CD4-positive, alpha-beta T cell treated with Interleukin-12 subunit alpha and Interleukin-12 subunit beta, for 1 hour (primary cell): ENCODE measurements at regions not wholly inside any gene's neighbourhood (a gene's known extent, or its start where the extent isn't known, plus 50 kb on each side); places are given as distances from the start of the nearest gene placed in this dataset.
"Not testable (repeated sequence)": the region's sequence is repeated elsewhere in the genome, so short reads cannot be mapped to it uniquely, and the experiment has no call there.

Source experiments
- DNase-seq: peaks from one replicate; pipeline ENCODE4 v3.0.0-alpha.2; 2020

DNA sequence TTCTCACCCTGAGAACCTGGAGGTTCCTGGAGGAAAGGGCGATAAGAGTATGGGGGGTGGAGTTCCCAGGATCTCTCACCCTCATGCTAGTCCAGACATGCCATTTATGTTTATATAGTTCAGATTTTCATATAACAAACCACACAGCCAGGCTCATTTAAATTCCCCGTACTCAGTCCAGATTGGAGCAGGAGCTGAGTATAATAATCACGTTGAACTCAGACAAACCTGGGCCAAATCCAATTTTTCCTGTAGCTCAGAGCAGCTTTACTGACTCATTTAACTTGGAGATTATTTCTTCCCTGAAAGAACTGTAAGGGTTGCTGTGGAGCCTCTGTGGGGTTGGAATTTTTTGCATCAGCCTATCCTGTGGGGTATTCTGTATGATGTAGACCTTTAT lies 660.8 kb downstream of the TMEM121 start:
- DNase-seq = no peak

DNA sequence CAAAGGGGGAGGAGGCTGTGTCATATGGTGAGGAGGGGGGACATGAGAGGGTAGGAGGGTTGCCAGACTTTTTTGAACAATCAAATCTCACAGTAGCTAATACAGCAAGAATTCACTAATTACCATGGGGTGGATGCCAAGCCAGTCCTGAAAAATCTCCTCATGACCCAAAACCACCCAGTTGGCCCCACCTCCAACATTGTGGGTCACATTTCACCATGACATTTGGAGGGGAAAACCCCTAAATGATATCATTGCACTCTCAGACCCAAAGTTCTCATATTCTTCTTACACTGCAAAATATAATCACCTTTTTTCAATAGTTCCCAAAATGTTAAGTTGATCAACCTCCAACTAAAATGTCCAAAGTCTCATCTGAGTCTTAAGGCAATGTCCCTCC lies 666.3 kb downstream of the TMEM121 start:
- not testable (repeated sequence) for DNase-seq

GRCh38 chr14:106196459-106196858 lies 670.1 kb downstream of the TMEM121 start:
- peak; percentile 63 for DNase-seq

- DNase-seq = not testable (repeated sequence)
Observed at GRCh38 chr14:106197264-106197663, 670.9 kb downstream of the TMEM121 start.

DNA sequence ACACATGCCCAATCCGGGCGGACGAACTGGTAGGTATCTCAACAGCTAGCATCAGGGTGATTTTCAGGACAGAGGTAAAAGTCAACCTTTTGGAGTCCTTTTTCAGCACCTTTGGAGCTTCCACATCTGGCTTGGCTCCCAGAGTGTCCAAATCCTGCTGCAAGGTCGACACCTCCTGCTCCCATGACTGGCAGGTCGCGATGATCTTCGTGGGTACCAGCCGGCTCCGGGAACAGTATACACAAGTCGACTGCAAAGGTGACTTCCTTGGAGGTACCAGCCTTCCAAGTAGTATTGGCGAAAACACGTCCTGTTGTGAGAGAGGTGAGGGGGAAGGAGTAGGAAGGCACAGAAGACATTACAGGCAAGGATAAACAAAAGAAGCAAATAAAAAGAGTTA lies 672.7 kb downstream of the TMEM121 start:
- DNase-seq = no peak

DNA sequence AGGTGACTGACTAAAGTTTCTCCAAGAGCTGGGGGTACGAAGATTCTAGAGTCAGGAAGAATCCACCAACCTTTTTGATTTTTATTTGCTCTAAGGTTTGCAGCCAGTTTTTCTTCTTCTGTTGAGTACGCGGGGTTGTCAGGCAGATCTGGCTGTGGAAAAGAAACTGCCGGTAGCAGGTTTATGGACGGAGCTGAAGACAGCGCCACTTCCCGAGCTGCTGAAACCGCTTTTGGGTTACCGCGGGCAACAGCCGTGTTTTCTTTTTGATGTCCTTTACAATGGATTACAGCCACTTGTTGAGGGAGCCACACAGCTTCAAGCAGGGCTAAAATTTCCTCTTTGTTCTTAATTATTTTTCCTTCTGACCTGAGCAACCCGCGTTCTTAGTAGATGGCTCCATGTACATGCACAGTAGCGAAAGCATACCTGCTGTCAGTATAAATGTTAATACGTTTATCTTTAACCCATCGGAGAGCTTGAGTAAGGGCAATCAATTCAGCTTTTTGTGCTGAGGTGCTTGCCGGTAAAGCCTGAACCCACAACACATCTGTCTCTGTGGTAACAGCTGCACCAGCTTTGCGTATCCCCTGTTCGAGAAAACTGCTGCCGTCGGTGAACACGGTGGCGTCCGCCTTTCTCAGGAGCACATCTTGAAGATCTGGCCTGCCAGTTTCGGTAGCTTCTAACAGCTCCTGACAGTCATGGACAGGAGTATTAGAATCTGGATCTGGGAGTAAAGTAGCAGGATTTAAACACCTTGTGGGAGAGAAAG lies 674.3 kb downstream of the TMEM121 start:
- no peak for DNase-seq

GRCh38 chr14:106201376-106201775 lies 675.0 kb downstream of the TMEM121 start:
- no peak for DNase-seq

GRCh38 chr14:106203438-106203837 lies 677.1 kb downstream of the TMEM121 start:
- DNase-seq = no peak

DNA sequence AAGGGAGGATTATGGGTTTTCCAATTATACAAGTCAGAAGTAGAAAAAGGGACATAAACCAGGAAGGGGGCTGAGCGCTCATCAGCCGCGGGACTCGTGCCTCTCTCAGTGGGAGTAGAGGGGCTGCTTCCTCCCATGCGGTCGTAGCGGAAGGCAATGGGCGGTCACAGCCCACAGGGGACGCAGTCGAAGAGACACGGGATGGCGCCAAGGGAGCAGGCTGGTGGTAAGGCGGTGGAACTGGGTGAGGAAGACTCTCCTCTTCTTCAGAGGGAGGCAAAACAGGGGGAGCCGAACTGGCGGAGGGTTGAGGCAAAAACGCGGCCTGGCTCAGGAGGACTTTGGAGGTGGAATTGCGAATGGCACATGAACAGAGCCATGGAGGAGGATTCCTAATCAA lies 677.7 kb downstream of the TMEM121 start:
- no peak for DNase-seq

GRCh38 chr14:106207316-106207715 lies 680.9 kb downstream of the TMEM121 start:
- DNase-seq = no peak

DNA sequence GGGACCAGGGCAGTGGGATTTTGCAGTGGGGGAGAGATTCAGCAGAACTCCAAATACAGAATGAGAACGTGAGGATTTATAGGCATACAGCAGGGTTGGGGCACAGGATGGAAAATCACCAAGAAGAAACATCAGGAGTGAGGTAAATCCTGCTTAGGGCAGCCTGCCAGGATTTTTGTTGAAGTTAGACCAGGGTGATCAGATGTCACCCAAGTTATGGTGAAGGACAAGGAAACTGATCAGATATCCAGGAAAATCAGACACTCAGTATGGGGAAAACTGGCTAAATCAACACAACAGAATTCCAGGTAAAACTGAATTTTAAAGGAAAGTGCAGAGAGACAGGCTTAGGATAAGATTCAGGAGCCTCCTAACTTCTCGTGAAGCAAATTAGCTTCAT lies 682.4 kb downstream of the TMEM121 start:
- no peak for DNase-seq

- DNase-seq = peak; percentile 46
Observed at GRCh38 chr14:106209755-106210154, 683.4 kb downstream of the TMEM121 start.

DNA sequence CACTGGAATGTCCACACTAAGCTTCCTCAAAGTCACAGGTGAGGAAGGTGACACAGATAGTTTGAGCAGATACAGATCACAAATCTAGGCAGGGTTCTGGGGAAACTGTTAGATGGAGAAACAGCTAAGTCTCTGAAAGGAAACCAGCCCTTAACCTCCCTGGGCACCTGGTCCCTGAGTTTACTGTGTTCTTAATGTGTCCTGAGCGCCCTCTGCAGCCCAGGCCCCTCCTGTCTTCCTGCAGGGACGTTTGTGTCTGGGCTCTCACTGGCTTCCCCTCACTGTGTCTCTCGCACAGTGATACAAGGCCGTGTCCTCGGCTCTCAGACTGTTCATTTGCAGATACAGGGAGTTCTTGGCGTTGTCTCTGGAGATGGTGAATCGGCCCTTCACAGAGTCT lies 684.3 kb downstream of the TMEM121 start:
- DNase-seq = no peak

DNA sequence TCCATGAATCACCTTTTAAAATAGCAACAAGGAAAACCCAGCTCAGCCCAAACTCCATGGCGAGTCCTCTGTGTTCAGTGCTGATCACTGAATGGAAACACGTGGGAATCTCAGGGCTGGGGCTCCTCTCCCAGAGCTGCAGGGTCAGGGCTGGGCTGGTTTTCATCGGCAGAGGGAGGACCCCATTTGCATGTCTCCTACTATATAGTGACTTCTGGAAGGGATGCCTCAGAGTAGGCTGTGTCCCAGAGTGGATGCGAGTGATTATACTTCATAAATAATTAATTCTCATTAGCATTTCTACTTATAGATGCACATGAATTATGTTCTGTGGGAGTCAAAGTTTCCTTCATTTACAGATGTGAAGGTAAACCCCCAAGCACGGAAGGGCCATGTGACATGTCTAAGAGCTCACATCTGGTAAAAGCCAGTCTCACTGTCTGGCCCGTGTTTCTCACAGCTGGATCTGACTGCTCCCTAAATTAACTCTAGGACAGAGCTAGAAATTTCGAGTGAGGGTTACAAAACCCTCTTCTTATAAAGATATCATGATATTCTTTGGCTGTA lies 685.0 kb downstream of the TMEM121 start:
- DNase-seq = no peak

DNA sequence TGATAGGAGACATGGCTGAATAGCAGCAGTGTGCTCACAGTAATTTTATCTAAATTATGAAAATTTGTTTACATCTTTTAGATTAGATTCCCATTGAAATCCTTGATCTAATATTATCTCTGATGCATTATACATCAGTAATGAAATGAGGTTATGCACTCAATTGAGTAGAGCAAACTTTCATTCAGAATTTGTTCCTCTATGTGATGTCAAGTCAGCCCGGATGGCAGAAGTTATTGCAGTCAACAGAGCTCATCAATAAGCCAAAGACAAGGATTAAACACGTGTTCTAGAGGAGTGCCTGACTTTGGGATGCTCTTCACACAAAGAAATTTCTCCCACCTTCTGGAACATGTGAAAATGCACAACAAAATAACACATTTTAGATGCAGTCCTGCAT lies 688.8 kb downstream of the TMEM121 start:
- DNase-seq = no peak

- DNase-seq = no peak
Observed at GRCh38 chr14:106216679-106217078, 690.3 kb downstream of the TMEM121 start.

GRCh38 chr14:106218174-106218573 lies 691.8 kb downstream of the TMEM121 start:
- DNase-seq = no peak

- no peak for DNase-seq
Observed at GRCh38 chr14:106222311-106222710, 695.9 kb downstream of the TMEM121 start.

DNA sequence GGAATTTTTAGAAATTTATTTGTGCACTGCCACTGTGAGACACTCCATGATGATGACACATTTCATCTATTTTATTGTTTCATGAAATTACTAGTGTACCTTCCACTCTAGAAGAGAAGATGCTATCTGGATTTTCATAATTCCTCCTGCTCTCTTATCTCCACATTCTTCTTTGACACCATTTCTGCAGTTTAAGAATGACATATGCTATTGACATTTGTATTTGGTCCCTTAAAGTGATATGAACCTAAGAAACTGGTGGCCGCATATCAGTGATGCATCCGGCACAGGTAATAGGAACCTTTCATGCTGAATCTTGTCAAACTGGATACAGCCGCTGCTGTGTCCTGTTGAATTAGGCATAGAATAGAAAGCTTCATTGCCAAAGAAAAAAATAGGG lies 696.3 kb downstream of the TMEM121 start:
- DNase-seq = no peak

- DNase-seq = no peak
Observed at GRCh38 chr14:106227793-106228192, 701.4 kb downstream of the TMEM121 start.

GRCh38 chr14:106228541-106229158 lies 702.3 kb downstream of the TMEM121 start:
- peak; percentile 47 for DNase-seq

GRCh38 chr14:106230071-106230470 lies 703.7 kb downstream of the TMEM121 start:
- DNase-seq = no peak

DNA sequence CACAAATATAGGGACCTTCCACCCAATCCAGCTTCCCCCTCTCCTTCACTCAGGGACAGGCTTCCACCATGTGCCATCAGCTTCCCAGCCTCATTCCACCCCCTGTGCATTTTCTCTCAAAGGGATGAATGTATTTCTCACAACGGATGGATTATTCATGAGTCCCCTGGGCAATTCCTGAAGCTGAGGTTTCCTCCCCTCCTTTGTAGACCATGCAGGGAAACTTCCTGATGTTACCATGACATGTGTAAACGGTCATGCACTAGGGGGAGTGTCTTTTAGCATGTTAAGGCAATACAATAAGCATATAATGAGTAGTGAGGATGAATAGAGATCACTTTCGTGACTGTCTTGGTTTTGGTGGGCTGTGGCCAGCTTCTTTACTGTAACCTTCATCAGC lies 706.8 kb downstream of the TMEM121 start:
- not testable (repeated sequence) for DNase-seq

GRCh38 chr14:106234525-106235254 lies 708.3 kb downstream of the TMEM121 start:
- DNase-seq = peak; percentile 40
